GM23338 (cell line): ENCODE measurements at regions not wholly inside any gene's neighbourhood (a gene's known extent, or its start where the extent isn't known, plus 50 kb on each side); places are given as distances from the start of the nearest gene placed in this dataset.

Source experiments
- CREB1 ChIP-seq: fragments of 250-450 bp; sonication (Bioruptor Pico); IDR thresholded peaks from 2 replicates; pipeline ENCODE4 v1.5.0; 2020; ENCODE audit warnings: low read depth, mild to moderate bottlenecking, moderate library complexity
- EZH2 ChIP-seq: fragments of 200-600 bp; sonication (generic); IDR thresholded peaks from one replicate; pipeline ENCODE4 v1.8.0; 2017; ENCODE audit warnings: antibody characterized with exemption, mild to moderate bottlenecking, low read depth; ENCODE audit not compliant: unreplicated experiment
- EZH2phosphoT487 ChIP-seq: fragments of 200-600 bp; sonication (generic); IDR thresholded peaks from one replicate; pipeline ENCODE4 v1.8.1; 2018; ENCODE audit warnings: antibody characterized with exemption; ENCODE audit not compliant: unreplicated experiment
- POLR2AphosphoS5 ChIP-seq: IDR thresholded peaks from 2 replicates; pipeline ENCODE4 v1.6.1; 2016; ENCODE audit warnings: antibody characterized with exemption, low read depth
- REST ChIP-seq: IDR thresholded peaks from one replicate; pipeline ENCODE4 v1.6.1; 2018; ENCODE audit warnings: antibody characterized with exemption; ENCODE audit not compliant: unreplicated experiment
- STAT1 ChIP-seq: IDR thresholded peaks from one replicate; pipeline ENCODE4 v1.6.1; 2016; ENCODE audit warnings: antibody characterized with exemption; ENCODE audit not compliant: unreplicated experiment
- ZNF114 ChIP-seq: fragments of 250-450 bp; sonication (Bioruptor Pico); IDR thresholded peaks from 2 replicates; pipeline ENCODE4 v1.5.0; 2020; ENCODE audit warnings: mild to moderate bottlenecking, moderate library complexity
- ZNF331 ChIP-seq: fragments of 250-450 bp; sonication (Bioruptor Pico); IDR thresholded peaks from 2 replicates; pipeline ENCODE4 v1.5.0; 2020; ENCODE audit warnings: low read depth, mild to moderate bottlenecking, moderate library complexity
- ZNF462 ChIP-seq: fragments of 250-450 bp; sonication (Bioruptor Pico); IDR thresholded peaks from 2 replicates; pipeline ENCODE4 v1.5.0; 2020; ENCODE audit warnings: mild to moderate bottlenecking, moderate library complexity

GRCh38 chr14:57018065-57018464 lies 207.8 kb upstream of the OTX2 start (continued):
- TF ChIP-seq ZNF462 (CRISPR knock-in tag) (no peak), ZNF114 (no peak), CREB1 (CRISPR knock-in tag) (no peak), EZH2phosphoT487 (no peak), POLR2AphosphoS5 (no peak), STAT1 (no peak), REST (no peak), ZNF331 (no peak), EZH2 (no peak)
